Stomach (tissue), 8 donors: ENCODE measurements at regions not wholly inside any gene's neighbourhood (a gene's known extent, or its start where the extent isn't known, plus 50 kb on each side); places are given as distances from the start of the nearest gene placed in this dataset.

Source experiments
- DNase-seq, 2 donors: peaks; one replicate each; pipeline versions ENCODE4 v3.0.0 to v3.0.0-alpha.2; 2013 to 2019
- H3K27ac ChIP-seq, 5 donors: fragments of 200-600 bp in 4 of 5; sonication (generic) in 4 of 5; one replicate each; pipeline ENCODE4 v1.5.1; 2013 to 2019; ENCODE audit warnings: mild to moderate bottlenecking in 1 of 5, moderate library complexity in 1 of 5
- H3K27me3 ChIP-seq, 3 donors: fragments of 200-600 bp; sonication (generic); one replicate each; pipeline ENCODE4 v1.5.1; 2017 to 2019; ENCODE audit warnings: mixed run types in 1 of 3
- H3K36me3 ChIP-seq, 4 donors: fragments of 200-600 bp; sonication (generic); 1 replicate in 3 of 4; 2 replicates in 1 of 4; pipeline ENCODE4 v1.5.1; 2016 to 2019
- H3K4me1 ChIP-seq, 4 donors: fragments of 200-600 bp; sonication (generic); one replicate each; pipeline ENCODE4 v1.5.1; 2016 to 2019
- H3K4me3 ChIP-seq, 4 donors: fragments of 200-600 bp; sonication (generic) in 3 of 4; one replicate each; pipeline ENCODE4 v1.5.1; 2016 to 2019; ENCODE audit warnings: mild to moderate bottlenecking in 1 of 4
- H3K9me3 ChIP-seq, 4 donors: fragments of 200-600 bp; sonication (generic); one replicate each; pipeline ENCODE4 v1.5.1; 2016 to 2019
- CTCF ChIP-seq, 7 experiments: fragments of 450-650 bp in 4 of 7; fragments of 200-600 bp in 3 of 7; sonication (generic) in 3 of 7; IDR thresholded peaks; one replicate each; pipeline ENCODE4 v1.5.1; 2016 to 2019; ENCODE audit warnings: antibody characterized with exemption in 7 of 7, control low read depth in 2 of 7, mild to moderate bottlenecking in 1 of 7
- EP300 ChIP-seq: sonication (generic); formaldehyde crosslinking; IDR thresholded peaks from one replicate; pipeline ENCODE4 v1.6.1; 2017; ENCODE audit warnings: antibody characterized with exemption
- POLR2A ChIP-seq, 4 donors: fragments of 450-650 bp; IDR thresholded peaks; one replicate each; pipeline ENCODE4 v1.6.1; 2016; ENCODE audit warnings: antibody characterized with exemption in 4 of 4, control low read depth in 2 of 4, mild to moderate bottlenecking in 1 of 4, moderate library complexity in 1 of 4
- POLR2AphosphoS5 ChIP-seq, 3 donors: sonication (generic); formaldehyde crosslinking; IDR thresholded peaks; one replicate each; pipeline ENCODE4 v1.6.1; 2016; ENCODE audit warnings: antibody characterized with exemption in 3 of 3
- WGBS, 5 donors: extraction: QIAGEN DNeasy Blood & Tissue Kit in 3 of 5; methylation state at CpG; one replicate each; pipeline versions ENCODE4 v1.1.5 to v1.1.7; 2013 to 2018; 5-methylcytosine and 5-hydroxymethylcytosine counted together
- intact Hi-C: fragments of 100-400 bp; cut with DNase I; formaldehyde crosslinking; loops from one replicate; pipeline ENCODE4 v1.15.1; 2023; ENCODE audit warnings: low total_unique reads
- donor health status: healthy with polysubstance abuse.
- donor health status: Bipolar disorder and iron deficiency.
- donor health status: healthy.

GRCh38 chr10:129133856-129134255, 333.2 kb upstream of the MGMT start:
- Histone ChIP-seq H3K4me1 (no peaks in the 10 kb centered on the region), H3K27me3 (peaks cover 0 to 36% (median 0%) of the 10 kb centered on the region in 3 donors), H3K36me3 (no peaks in the 10 kb centered on the region), H3K4me3 (no peak overlapping the region), H3K9me3 (no peaks in the 10 kb centered on the region), H3K27ac (no peak overlapping the region)
- DNase-seq: no peak
- WGBS, 5 donors: 79 to 89% (median 85%) methylated on average over 5 of the region's 5 CpGs
- TF ChIP-seq POLR2A (IDR thresholded peaks at IDR 0.05): no peak
- no peak for TF ChIP-seq EP300
- TF ChIP-seq CTCF (IDR thresholded peaks at IDR 0.05): no peak
- no peak for TF ChIP-seq POLR2AphosphoS5 (IDR thresholded peaks at IDR 0.05)
- intact Hi-C loops: no loop called here

GRCh38 chr10:129134371-129134770, 332.7 kb upstream of the MGMT start:
- TF ChIP-seq CTCF (IDR thresholded peaks at IDR 0.05) (no peak), EP300 (no peak), POLR2A (IDR thresholded peaks at IDR 0.05) (no peak), POLR2AphosphoS5 (IDR thresholded peaks at IDR 0.05) (no peak)
- no peak for DNase-seq
- WGBS, 5 donors: 70 to 83% (median 76%) methylated on average over 11 of the region's 11 CpGs
- Histone ChIP-seq H3K27ac (no peak overlapping the region), H3K27me3 (peaks cover 0 to 32% (median 0%) of the 10 kb centered on the region in 3 donors), H3K4me3 (no peak overlapping the region), H3K9me3 (no peaks in the 10 kb centered on the region), H3K36me3 (no peaks in the 10 kb centered on the region), H3K4me1 (no peaks in the 10 kb centered on the region)
- intact Hi-C loops: no loop called here

GRCh38 chr10:129135624-129136023, 331.4 kb upstream of the MGMT start:
- no peak for TF ChIP-seq POLR2AphosphoS5 (IDR thresholded peaks at IDR 0.05)
- TF ChIP-seq POLR2A (IDR thresholded peaks at IDR 0.05): no peak
- no peak for TF ChIP-seq EP300
- no peak for TF ChIP-seq CTCF (IDR thresholded peaks at IDR 0.05)
- peaks cover 0 to 36% (median 0%) of the 10 kb centered on the region in 3 donors for H3K27me3 ChIP-seq
- 22 to 38% (median 31%) methylated on average over 5 of the region's 5 CpGs for WGBS, 5 donors

GRCh38 chr10:129136074-129136473, 331.0 kb upstream of the MGMT start:
- intact Hi-C loops: no loop called here
- H3K27ac ChIP-seq: no peak overlapping the region
- H3K27me3 ChIP-seq: peaks cover 0 to 41% (median 0%) of the 10 kb centered on the region in 3 donors
- H3K9me3 ChIP-seq: no peaks in the 10 kb centered on the region
- DNase-seq: no peak
- WGBS, 5 donors: 50 to 75% (median 67%) methylated on average over 9 of the region's 9 CpGs
- no peak overlapping the region for H3K4me3 ChIP-seq
- TF ChIP-seq CTCF (IDR thresholded peaks at IDR 0.05): no peak
- no peak for TF ChIP-seq POLR2A (IDR thresholded peaks at IDR 0.05)
- no peak for TF ChIP-seq POLR2AphosphoS5 (IDR thresholded peaks at IDR 0.05)
- no peak for TF ChIP-seq EP300
- H3K4me1 ChIP-seq: no peaks in the 10 kb centered on the region
- no peaks in the 10 kb centered on the region for H3K36me3 ChIP-seq

More at GRCh38 chr10:129135624-129136023, 331.4 kb upstream of the MGMT start:
- Histone ChIP-seq H3K36me3 (no peaks in the 10 kb centered on the region), H3K27ac (no peak overlapping the region), H3K4me3 (no peak overlapping the region), H3K9me3 (no peaks in the 10 kb centered on the region), H3K4me1 (no peaks in the 10 kb centered on the region)
- DNase-seq: no peak
- intact Hi-C loops: no loop called here
